Naive thymus-derived CD4-positive, alpha-beta T cell (primary cell): ENCODE measurements at regions not wholly inside any gene's neighbourhood (a gene's known extent, or its start where the extent isn't known, plus 50 kb on each side); places are given as distances from the start of the nearest gene placed in this dataset.

Experiments used
- ATAC-seq: fragments of 150-1000 bp; cut with Tn5 transposase; 2 replicates; pipeline ENCODE4 v1.10.0; 2021; ENCODE audit warnings: mild to moderate bottlenecking, moderate library complexity
- CTCF ChIA-PET: fragments of 350-600 bp; sonication (Branson Sonifier 250); formaldehyde crosslinking; loops from one replicate; lab custom pipeline; 2021; ENCODE audit warnings: antibody characterized with exemption; lab: Charles Lee
- POLR2A ChIA-PET: fragments of 350-600 bp; sonication (Branson Sonifier 250); formaldehyde crosslinking; loops from one replicate; lab custom pipeline; 2021; ENCODE audit warnings: antibody characterized with exemption, inconsistent platforms; lab: Charles Lee
- DNase-seq, 9 donors: peaks; one replicate each; pipeline versions ENCODE4 v3.0.0 to v3.0.0-alpha.2; 2020 to 2022; ENCODE audit warnings: mixed read lengths in 1 of 9
- H3K27ac ChIP-seq: one replicate; pipeline ENCODE4 v1.7.0; 2013; ENCODE audit warnings: mild to moderate bottlenecking, low read depth, low read length, moderate library complexity
- H3K27me3 ChIP-seq, 2 donors: one replicate each; pipeline ENCODE4 v1.7.0; 2013; ENCODE audit warnings: low read length in 2 of 2, mild to moderate bottlenecking in 2 of 2, moderate library complexity in 2 of 2; ENCODE audit not compliant: control insufficient read depth in 2 of 2, insufficient read depth in 2 of 2
- H3K36me3 ChIP-seq, 3 experiments: 1 replicate in 2 of 3; 2 replicates in 1 of 3; pipeline ENCODE4 v1.7.0; 2013; ENCODE audit warnings: low read length in 3 of 3, mild to moderate bottlenecking in 3 of 3, moderate library complexity in 1 of 3; ENCODE audit not compliant: insufficient read depth in 3 of 3, control insufficient read depth in 2 of 3
- H3K4me1 ChIP-seq, 2 donors: one replicate each; pipeline ENCODE4 v1.7.0; 2013; ENCODE audit warnings: low read length in 2 of 2, mild to moderate bottlenecking in 2 of 2, moderate library complexity in 1 of 2; ENCODE audit not compliant: control insufficient read depth in 2 of 2, insufficient read depth in 2 of 2
- H3K4me3 ChIP-seq: 2 replicates; pipeline ENCODE4 v1.7.0; 2013; ENCODE audit warnings: mild to moderate bottlenecking, low read length
- H3K9me3 ChIP-seq, 3 experiments: 1 replicate in 2 of 3; 2 replicates in 1 of 3; pipeline ENCODE4 v1.7.0; 2013; ENCODE audit warnings: low read length in 3 of 3; ENCODE audit not compliant: control insufficient read depth in 2 of 3
- H3K27ac Mint-ChIP-seq, 9 donors: one replicate each; pipeline ENCODE4 v1.8.0; 2020 to 2022; ENCODE audit warnings: mixed read lengths in 9 of 9, mild to moderate bottlenecking in 8 of 9, moderate library complexity in 5 of 9, inconsistent platforms in 2 of 9
- H3K27me3 Mint-ChIP-seq, 5 donors: one replicate each; pipeline ENCODE4 v1.8.0; 2021 to 2022; ENCODE audit warnings: mixed read lengths in 5 of 5, mild to moderate bottlenecking in 1 of 5
- H3K36me3 Mint-ChIP-seq, 5 donors: one replicate each; pipeline ENCODE4 v1.8.0; 2020 to 2022; ENCODE audit warnings: mixed read lengths in 5 of 5, mild to moderate bottlenecking in 3 of 5, inconsistent platforms in 1 of 5
- H3K4me1 Mint-ChIP-seq, 7 donors: one replicate each; pipeline ENCODE4 v1.8.0; 2020 to 2022; ENCODE audit warnings: mixed read lengths in 7 of 7, mild to moderate bottlenecking in 3 of 7, inconsistent platforms in 1 of 7
- H3K4me3 Mint-ChIP-seq, 10 donors: one replicate each; pipeline ENCODE4 v1.8.0; 2020 to 2022; ENCODE audit warnings: mild to moderate bottlenecking in 10 of 10, mixed read lengths in 10 of 10, moderate library complexity in 6 of 10, inconsistent platforms in 2 of 10
- H3K9me3 Mint-ChIP-seq, 11 donors: one replicate each; pipeline ENCODE4 v1.8.0; 2020 to 2022; ENCODE audit warnings: mixed read lengths in 11 of 11, mild to moderate bottlenecking in 4 of 11, inconsistent platforms in 1 of 11, moderate library complexity in 1 of 11
- intact Hi-C, 2 donors: fragments of 100-400 bp; cut with micrococcal nuclease; formaldehyde crosslinking; loops; one replicate each; pipeline ENCODE4 v1.15.1; 2023

GRCh38 chr6:4581468-4582385 lies 194.5 kb upstream of the CDYL start:
- no peaks in the 10 kb centered on the region for H3K36me3 ChIP-seq
- Mint-ChIP-seq H3K36me3 (no peaks in the 10 kb centered on the region), H3K4me3 (no peak overlapping the region), H3K9me3 (no peaks in the 10 kb centered on the region), H3K27me3 (peaks cover 0 to 19% (median 10%) of the 10 kb centered on the region in 5 donors), H3K27ac (no peak overlapping the region), H3K4me1 (peaks cover 0 to 4% (median 0%) of the 10 kb centered on the region in 7 donors)
- ATAC-seq (no peak), DNase-seq (no peak)
- CTCF ChIA-PET = no interaction called here
- H3K4me1 ChIP-seq = no peaks in the 10 kb centered on the region
- POLR2A ChIA-PET = no interaction called here
- no peaks in the 10 kb centered on the region for H3K27me3 ChIP-seq
- intact Hi-C loops = no loop called here
- H3K4me3 ChIP-seq = no peak overlapping the region
- no peaks in the 10 kb centered on the region for H3K9me3 ChIP-seq
- no peak overlapping the region for H3K27ac ChIP-seq

GRCh38 chr6:4580361-4580760 lies 195.8 kb upstream of the CDYL start:
- Mint-ChIP-seq H3K9me3 (peaks cover 0 to 5% (median 0%) of the 10 kb centered on the region in 11 donors), H3K36me3 (peaks cover 0 to 4% (median 0%) of the 10 kb centered on the region in 5 donors), H3K27me3 (peaks cover 0 to 30% (median 18%) of the 10 kb centered on the region in 5 donors), H3K27ac (peak overlapping the region in 1 of 9 donors; percentile 76), H3K4me3 (no peak overlapping the region), H3K4me1 (peaks cover 0 to 5% (median 0%) of the 10 kb centered on the region in 7 donors)
- H3K9me3 ChIP-seq = no peaks in the 10 kb centered on the region
- H3K36me3 ChIP-seq = no peaks in the 10 kb centered on the region
- POLR2A ChIA-PET = no interaction called here
- DNase-seq (no peak), ATAC-seq (no peak)
- H3K27ac ChIP-seq = no peak overlapping the region
- intact Hi-C loops = no loop called here
- H3K27me3 ChIP-seq = no peaks in the 10 kb centered on the region
- no peaks in the 10 kb centered on the region for H3K4me1 ChIP-seq
- no peak overlapping the region for H3K4me3 ChIP-seq
- CTCF ChIA-PET = no interaction called here

- peaks cover 0 to 5% (median 0%) of the 10 kb centered on the region in 7 donors for H3K4me1 Mint-ChIP-seq
- DNase-seq = no peak
- H3K27ac ChIP-seq = no peak overlapping the region
- intact Hi-C loops = no loop called here
- H3K4me3 Mint-ChIP-seq = no peak overlapping the region
- no peak for ATAC-seq
- H3K4me1 ChIP-seq = no peaks in the 10 kb centered on the region
- H3K9me3 ChIP-seq = no peaks in the 10 kb centered on the region
- POLR2A ChIA-PET = no interaction called here
- no peaks in the 10 kb centered on the region for H3K36me3 ChIP-seq
- H3K9me3 Mint-ChIP-seq = peaks cover 0 to 13% (median 4%) of the 10 kb centered on the region in 11 donors
- CTCF ChIA-PET = no interaction called here
- no peaks in the 10 kb centered on the region for H3K27me3 ChIP-seq
- peaks cover 0 to 5% (median 0%) of the 10 kb centered on the region in 5 donors for H3K36me3 Mint-ChIP-seq
- peaks cover 0 to 34% (median 15%) of the 10 kb centered on the region in 5 donors for H3K27me3 Mint-ChIP-seq
- no peak overlapping the region for H3K4me3 ChIP-seq
- no peak overlapping the region for H3K27ac Mint-ChIP-seq
Observed at GRCh38 chr6:4577406-4577805, 198.8 kb upstream of the CDYL start.

- H3K27me3 ChIP-seq = no peaks in the 10 kb centered on the region
- H3K27me3 Mint-ChIP-seq = peaks cover 0 to 33% (median 15%) of the 10 kb centered on the region in 5 donors
- peaks cover 0 to 4% (median 0%) of the 10 kb centered on the region in 3 experiments for H3K9me3 ChIP-seq
- no peak overlapping the region for H3K27ac ChIP-seq
- H3K36me3 Mint-ChIP-seq = peaks cover 0 to 5% (median 3%) of the 10 kb centered on the region in 5 donors
- no peak overlapping the region for H3K4me3 Mint-ChIP-seq
- DNase-seq = no peak
- H3K4me1 Mint-ChIP-seq = peaks cover 0 to 5% (median 0%) of the 10 kb centered on the region in 7 donors
- no peak overlapping the region for H3K4me3 ChIP-seq
- H3K9me3 Mint-ChIP-seq = peaks cover 2 to 25% (median 11%) of the 10 kb centered on the region in 11 donors
- no peak for ATAC-seq
- H3K4me1 ChIP-seq = no peaks in the 10 kb centered on the region
- CTCF ChIA-PET = no interaction called here
- H3K36me3 ChIP-seq = no peaks in the 10 kb centered on the region
- POLR2A ChIA-PET = no interaction called here
- intact Hi-C loops = no loop called here
- H3K27ac Mint-ChIP-seq = no peak overlapping the region
Observed at GRCh38 chr6:4575714-4576113, 200.5 kb upstream of the CDYL start.

GRCh38 chr6:4574007-4574406 lies 202.2 kb upstream of the CDYL start:
- Histone ChIP-seq H3K27ac (no peak overlapping the region), H3K9me3 (peaks cover 0 to 4% (median 0%) of the 10 kb centered on the region in 3 experiments), H3K27me3 (no peaks in the 10 kb centered on the region), H3K4me1 (no peaks in the 10 kb centered on the region), H3K4me3 (no peak overlapping the region), H3K36me3 (no peaks in the 10 kb centered on the region)
- Mint-ChIP-seq H3K4me1 (peaks cover 0 to 5% (median 0%) of the 10 kb centered on the region in 7 donors), H3K4me3 (no peak overlapping the region), H3K27ac (no peak overlapping the region), H3K36me3 (peaks cover 0 to 5% (median 3%) of the 10 kb centered on the region in 5 donors), H3K9me3 (peaks cover 2 to 37% (median 14%) of the 10 kb centered on the region in 11 donors), H3K27me3 (peaks cover 0 to 28% (median 15%) of the 10 kb centered on the region in 5 donors)
- ATAC-seq (no peak), DNase-seq (no peak)
- POLR2A ChIA-PET = no interaction called here
- CTCF ChIA-PET = no interaction called here
- intact Hi-C loops = no loop called here

- Mint-ChIP-seq H3K9me3 (peaks cover 2 to 40% (median 14%) of the 10 kb centered on the region in 11 donors), H3K27me3 (peaks cover 0 to 15% (median 7%) of the 10 kb centered on the region in 5 donors), H3K4me1 (peaks cover 0 to 1% (median 0%) of the 10 kb centered on the region in 7 donors), H3K36me3 (peaks cover 0 to 5% (median 0%) of the 10 kb centered on the region in 5 donors), H3K4me3 (no peak overlapping the region), H3K27ac (no peak overlapping the region)
- ATAC-seq (no peak), DNase-seq (no peak)
- Histone ChIP-seq H3K27ac (no peak overlapping the region), H3K27me3 (no peaks in the 10 kb centered on the region), H3K4me1 (no peaks in the 10 kb centered on the region), H3K4me3 (no peak overlapping the region), H3K9me3 (peaks cover 0 to 4% (median 0%) of the 10 kb centered on the region in 3 experiments), H3K36me3 (no peaks in the 10 kb centered on the region)
- CTCF ChIA-PET = no interaction called here
- POLR2A ChIA-PET = no interaction called here
- intact Hi-C loops = no loop called here
Observed at GRCh38 chr6:4571011-4571410, 205.2 kb upstream of the CDYL start.
